Astrocyte (in vitro differentiated cells and primary cell): ENCODE measurements at regions not wholly inside any gene's neighbourhood (a gene's known extent, or its start where the extent isn't known, plus 50 kb on each side); places are given as distances from the start of the nearest gene placed in this dataset.

Source experiments
- DNase-seq: peaks from one replicate; pipeline ENCODE4 v3.0.0-alpha.2; 2010; ENCODE audit warnings: low read depth
- FAIRE-seq: peaks from 2 replicates; lab custom pipeline; 2011; peaks lifted over from hg19 to GRCh38; lab: Jason Lieb, UNC
- H2AFZ ChIP-seq: 2 replicates; pipeline ENCODE4 v1.6.0; 2012; ENCODE audit warnings: low read depth, low read length, inconsistent platforms
- H3K27ac ChIP-seq: 2 replicates; pipeline ENCODE4 v1.5.1; 2011; ENCODE audit warnings: low read depth, low read length, inconsistent platforms
- H3K27me3 ChIP-seq: 2 replicates; pipeline ENCODE4 v1.6.0; 2011; ENCODE audit warnings: low read length, inconsistent platforms; ENCODE audit not compliant: insufficient read depth
- H3K36me3 ChIP-seq: 2 replicates; pipeline ENCODE4 v1.5.1; 2011; ENCODE audit warnings: low read length, inconsistent platforms; ENCODE audit not compliant: insufficient read depth
- H3K4me1 ChIP-seq: 2 replicates; pipeline ENCODE4 v1.5.1; 2011; ENCODE audit warnings: low read length, inconsistent platforms; ENCODE audit not compliant: insufficient read depth
- H3K4me2 ChIP-seq: 2 replicates; pipeline ENCODE4 v1.6.0; 2012; ENCODE audit warnings: low read length, inconsistent platforms
- H3K4me3 ChIP-seq: 2 replicates; pipeline ENCODE4 v1.5.1; 2011; ENCODE audit warnings: low read depth, mild to moderate bottlenecking, low read length, inconsistent platforms; ENCODE audit not compliant: insufficient read depth
- H3K79me2 ChIP-seq: 2 replicates; pipeline ENCODE4 v1.6.0; 2012; ENCODE audit warnings: mild to moderate bottlenecking, low read length, inconsistent platforms; ENCODE audit not compliant: insufficient read depth
- H3K9ac ChIP-seq: 2 replicates; pipeline ENCODE4 v1.6.0; 2012; ENCODE audit warnings: mild to moderate bottlenecking, low read length, inconsistent platforms
- H3K9me3 ChIP-seq: 2 replicates; pipeline ENCODE4 v1.5.1; 2012; ENCODE audit warnings: low read depth, mild to moderate bottlenecking, low read length, inconsistent platforms; ENCODE audit not compliant: insufficient read depth
- H4K20me1 ChIP-seq: 2 replicates; pipeline ENCODE4 v1.6.0; 2012; ENCODE audit warnings: low read length, inconsistent platforms; ENCODE audit not compliant: insufficient read depth
- H3K27ac Mint-ChIP-seq: one replicate; pipeline ENCODE4 v1.8.0; 2021; ENCODE audit warnings: mild to moderate bottlenecking, mixed read lengths; ENCODE audit not compliant: unreplicated experiment
- H3K27me3 Mint-ChIP-seq: one replicate; pipeline ENCODE4 v1.8.0; 2021; ENCODE audit warnings: low read depth, mixed read lengths; ENCODE audit not compliant: unreplicated experiment
- H3K36me3 Mint-ChIP-seq: one replicate; pipeline ENCODE4 v1.8.0; 2021; ENCODE audit warnings: low read depth, mixed read lengths; ENCODE audit not compliant: unreplicated experiment
- H3K4me1 Mint-ChIP-seq: one replicate; pipeline ENCODE4 v1.8.0; 2021; ENCODE audit warnings: low read depth, mixed read lengths; ENCODE audit not compliant: unreplicated experiment
- H3K4me3 Mint-ChIP-seq: one replicate; pipeline ENCODE4 v1.8.0; 2021; ENCODE audit warnings: mild to moderate bottlenecking, moderate library complexity, mixed read lengths; ENCODE audit not compliant: unreplicated experiment
- H3K9me3 Mint-ChIP-seq: one replicate; pipeline ENCODE4 v1.8.0; 2021; ENCODE audit warnings: mild to moderate bottlenecking, mixed read lengths; ENCODE audit not compliant: unreplicated experiment
- EZH2 ChIP-seq: IDR thresholded peaks from 2 replicates; pipeline ENCODE4 v1.6.1; 2012; ENCODE audit warnings: mild to moderate bottlenecking, low read length, inconsistent platforms; ENCODE audit not compliant: insufficient read depth
- TF ChIP-seq, protein P1 (sequence below): IDR thresholded peaks from 2 replicates; pipeline ENCODE4 v1.5.1; 2011; ENCODE audit warnings: low read depth, mild to moderate bottlenecking, inconsistent platforms, low read length, moderate library complexity; ENCODE audit not compliant: insufficient read depth

DNA sequence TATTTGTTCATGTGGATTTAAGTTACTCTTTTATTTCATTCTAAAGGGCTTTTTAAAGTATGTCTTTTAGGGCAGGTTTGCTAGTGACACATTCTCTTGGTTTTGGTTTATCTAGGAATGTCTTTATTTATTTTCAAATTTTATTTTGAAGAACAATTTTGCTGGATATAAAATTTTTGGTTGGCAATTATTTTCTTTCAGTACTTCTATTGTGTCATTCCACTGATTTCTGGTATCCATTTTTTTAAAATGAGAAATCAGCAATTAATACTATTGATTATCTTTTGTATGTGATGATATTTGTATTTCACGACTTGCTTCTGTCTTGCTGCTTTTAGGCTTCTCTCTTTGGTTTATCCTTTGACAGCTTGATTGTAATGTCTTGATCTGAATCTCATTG is 756.3 kb downstream of the INHBA start:
- no peak overlapping the region for H2AFZ ChIP-seq

GRCh38 chr7:40945788-40946187 is 757.1 kb downstream of the INHBA start:
- FAIRE-seq (no peak), DNase-seq (no peak)
- H3K4me3 Mint-ChIP-seq = no peak overlapping the region
- no peak overlapping the region for H3K27ac ChIP-seq
- no peaks in the 10 kb centered on the region for H3K36me3 Mint-ChIP-seq
- H3K27me3 Mint-ChIP-seq = no peaks in the 10 kb centered on the region
- H3K79me2 ChIP-seq = no peaks in the 10 kb centered on the region
- no peak overlapping the region for H3K4me3 ChIP-seq
- H3K9ac ChIP-seq = no peak overlapping the region
- H3K27ac Mint-ChIP-seq = no peak overlapping the region
- H3K9me3 Mint-ChIP-seq = peaks cover 31% of the 10 kb centered on the region
- no peaks in the 10 kb centered on the region for H3K27me3 ChIP-seq
- no peak overlapping the region for H2AFZ ChIP-seq
- no peak overlapping the region for H3K4me2 ChIP-seq
- TF ChIP-seq EZH2 = no peak
- TF ChIP-seq, protein P1, sequence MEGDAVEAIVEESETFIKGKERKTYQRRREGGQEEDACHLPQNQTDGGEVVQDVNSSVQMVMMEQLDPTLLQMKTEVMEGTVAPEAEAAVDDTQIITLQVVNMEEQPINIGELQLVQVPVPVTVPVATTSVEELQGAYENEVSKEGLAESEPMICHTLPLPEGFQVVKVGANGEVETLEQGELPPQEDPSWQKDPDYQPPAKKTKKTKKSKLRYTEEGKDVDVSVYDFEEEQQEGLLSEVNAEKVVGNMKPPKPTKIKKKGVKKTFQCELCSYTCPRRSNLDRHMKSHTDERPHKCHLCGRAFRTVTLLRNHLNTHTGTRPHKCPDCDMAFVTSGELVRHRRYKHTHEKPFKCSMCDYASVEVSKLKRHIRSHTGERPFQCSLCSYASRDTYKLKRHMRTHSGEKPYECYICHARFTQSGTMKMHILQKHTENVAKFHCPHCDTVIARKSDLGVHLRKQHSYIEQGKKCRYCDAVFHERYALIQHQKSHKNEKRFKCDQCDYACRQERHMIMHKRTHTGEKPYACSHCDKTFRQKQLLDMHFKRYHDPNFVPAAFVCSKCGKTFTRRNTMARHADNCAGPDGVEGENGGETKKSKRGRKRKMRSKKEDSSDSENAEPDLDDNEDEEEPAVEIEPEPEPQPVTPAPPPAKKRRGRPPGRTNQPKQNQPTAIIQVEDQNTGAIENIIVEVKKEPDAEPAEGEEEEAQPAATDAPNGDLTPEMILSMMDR = no peak
- H3K36me3 ChIP-seq = no peaks in the 10 kb centered on the region
- peaks cover 5% of the 10 kb centered on the region for H3K9me3 ChIP-seq
- H4K20me1 ChIP-seq = no peaks in the 10 kb centered on the region
- H3K4me1 ChIP-seq = no peaks in the 10 kb centered on the region
- H3K4me1 Mint-ChIP-seq = no peaks in the 10 kb centered on the region

More for the DNA sequence above, 756.3 kb downstream of the INHBA start:
- DNase-seq = no peak
- H3K9me3 Mint-ChIP-seq = peaks cover 31% of the 10 kb centered on the region
- Histone ChIP-seq H3K4me1 (no peaks in the 10 kb centered on the region), H3K4me2 (no peak overlapping the region), H3K4me3 (no peak overlapping the region), H3K27me3 (no peaks in the 10 kb centered on the region), H3K9me3 (peaks cover 5% of the 10 kb centered on the region), H4K20me1 (no peaks in the 10 kb centered on the region), H3K27ac (no peak overlapping the region), H3K9ac (no peak overlapping the region), H3K36me3 (no peaks in the 10 kb centered on the region), H3K79me2 (no peaks in the 10 kb centered on the region)
- no peaks in the 10 kb centered on the region for H3K36me3 Mint-ChIP-seq
- H3K4me1 Mint-ChIP-seq = no peaks in the 10 kb centered on the region
- TF ChIP-seq, protein P1 = no peak
- no peaks in the 10 kb centered on the region for H3K27me3 Mint-ChIP-seq
- no peak overlapping the region for H3K27ac Mint-ChIP-seq
- FAIRE-seq = no peak
- H3K4me3 Mint-ChIP-seq = no peak overlapping the region

DNA sequence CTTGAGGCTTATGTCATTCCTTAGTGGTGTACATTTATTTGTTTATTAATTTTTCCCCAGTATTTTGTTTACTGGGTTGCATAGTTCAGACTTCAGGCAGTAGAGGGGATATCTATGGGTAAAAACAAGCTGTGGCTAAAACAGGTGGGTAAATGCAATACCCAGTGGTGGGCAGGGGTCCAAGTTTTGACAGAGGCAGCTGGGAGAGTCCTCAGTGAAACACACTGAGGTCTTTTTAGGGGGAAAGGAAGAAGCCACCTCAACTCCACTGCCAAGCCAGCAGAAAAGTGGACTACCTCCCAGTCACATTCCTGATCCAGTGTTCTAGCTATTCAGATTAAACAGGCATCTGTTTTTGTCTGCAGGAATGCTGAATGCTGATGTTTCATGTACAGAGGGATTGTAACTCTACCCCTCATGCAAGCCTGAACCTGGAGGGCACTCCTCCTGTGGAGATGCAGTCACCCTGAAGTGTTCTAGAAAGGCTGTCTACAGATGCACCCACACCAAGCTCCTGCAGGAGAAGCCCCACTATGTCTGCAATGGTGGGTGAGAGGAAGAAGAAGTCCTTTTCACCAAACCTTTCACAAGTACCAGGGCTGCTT is 757.8 kb downstream of the INHBA start:
- Histone ChIP-seq H3K4me1 (no peaks in the 10 kb centered on the region), H3K79me2 (no peaks in the 10 kb centered on the region), H3K9me3 (peaks cover 5% of the 10 kb centered on the region), H3K27me3 (no peaks in the 10 kb centered on the region), H3K9ac (no peak overlapping the region), H3K4me2 (no peak overlapping the region), H3K27ac (no peak overlapping the region), H2AFZ (no peak overlapping the region), H4K20me1 (no peaks in the 10 kb centered on the region), H3K36me3 (no peaks in the 10 kb centered on the region), H3K4me3 (no peak overlapping the region)
- H3K27ac Mint-ChIP-seq = no peak overlapping the region
- no peaks in the 10 kb centered on the region for H3K27me3 Mint-ChIP-seq
- no peak for TF ChIP-seq EZH2
- TF ChIP-seq, protein P1 = no peak
- FAIRE-seq (no peak), DNase-seq (no peak)
- peaks cover 31% of the 10 kb centered on the region for H3K9me3 Mint-ChIP-seq
- H3K36me3 Mint-ChIP-seq = no peaks in the 10 kb centered on the region
- no peak overlapping the region for H3K4me3 Mint-ChIP-seq
- H3K4me1 Mint-ChIP-seq = no peaks in the 10 kb centered on the region
